IMR-90 (cell line): ENCODE measurements at regions not wholly inside any gene's neighbourhood (a gene's known extent, or its start where the extent isn't known, plus 50 kb on each side); places are given as distances from the start of the nearest gene placed in this dataset.

Experiments
- ATAC-seq: fragments of 200-7000 bp; cut with Tn5 transposase; 2 replicates; pipeline ENCODE4 v1.9.1; 2020; ENCODE audit warnings: low read depth, mild to moderate bottlenecking, moderate library complexity
- BruUV-seq: library from RNA; stranded (reverse); fragments of 400-500 nt; replicated peaks from 2 replicates; lab custom pipeline; 2021; lab: Mats Ljungman, UMichigan
- CTCF ChIA-PET: fragments of 300-600 bp; formaldehyde crosslinking; extraction: SDS; loops from one replicate; lab custom pipeline; 2021; ENCODE audit warnings: antibody characterized with exemption; lab: Yijun Ruan, JAX
- POLR2A ChIA-PET: fragments of 300-600 bp; sonication (Branson Sonifier 250); formaldehyde crosslinking; loops from one replicate; lab custom pipeline; 2022; ENCODE audit warnings: antibody characterized with exemption; ENCODE audit not compliant: unreplicated experiment; lab: Charles Lee
- DNase-seq: peaks from one replicate; pipeline ENCODE4 v3.0.0; 2013
- H2AFZ ChIP-seq: replicated peaks from 2 replicates; pipeline ENCODE3; 2013; ENCODE audit warnings: low read length, mild to moderate bottlenecking; ENCODE audit not compliant: poor library complexity
- H2AK5ac ChIP-seq: 2 replicates; pipeline ENCODE4 v1.6.1; 2013; ENCODE audit warnings: low read depth, low read length, inconsistent platforms
- H2AK9ac ChIP-seq: replicated peaks from 2 replicates; pipeline ENCODE3; 2013; ENCODE audit warnings: mild to moderate bottlenecking, low read depth, low read length, moderate library complexity; ENCODE audit not compliant: poor library complexity
- H2BK120ac ChIP-seq: 2 replicates; pipeline ENCODE4 v1.6.1; 2013; ENCODE audit warnings: low read depth, low read length, inconsistent platforms
- H2BK15ac ChIP-seq: 3 replicates; pipeline ENCODE4 v1.6.1; 2013; ENCODE audit warnings: low read depth, low read length, inconsistent platforms
- H2BK20ac ChIP-seq: 2 replicates; pipeline ENCODE4 v1.6.1; 2013; ENCODE audit warnings: low read depth, mild to moderate bottlenecking, inconsistent platforms, low read length, moderate library complexity
- H2BK5ac ChIP-seq: 2 replicates; pipeline ENCODE4 v1.6.1; 2013; ENCODE audit warnings: mild to moderate bottlenecking, low read depth, low read length, inconsistent platforms; ENCODE audit not compliant: poor library complexity, severe bottlenecking
- H3K14ac ChIP-seq: replicated peaks from 2 replicates; pipeline ENCODE4 v1.6.1; 2013; ENCODE audit warnings: low read depth, low read length, inconsistent platforms
- H3K18ac ChIP-seq: 2 replicates; pipeline ENCODE4 v1.6.1; 2013; ENCODE audit warnings: low read depth, low read length, control low read depth
- H3K23ac ChIP-seq: 2 replicates; pipeline ENCODE4 v1.6.1; 2013; ENCODE audit warnings: low read depth, low read length, inconsistent platforms
- H3K27ac ChIP-seq: 2 replicates; pipeline ENCODE4 v1.5.1; 2013; ENCODE audit warnings: mild to moderate bottlenecking, control low read depth, low read length; ENCODE audit not compliant: insufficient read depth
- H3K27me3 ChIP-seq: 2 replicates; pipeline ENCODE4 v1.6.1; 2013; ENCODE audit warnings: low read length; ENCODE audit not compliant: control insufficient read depth, insufficient read depth
- H3K36me3 ChIP-seq: 2 replicates; pipeline ENCODE4 v1.6.1; 2013; ENCODE audit warnings: low read length, mixed read lengths; ENCODE audit not compliant: control insufficient read depth, insufficient read depth
- H3K4ac ChIP-seq: 2 replicates; pipeline ENCODE4 v1.6.1; 2013; ENCODE audit warnings: low read depth, low read length, inconsistent platforms
- H3K4me1 ChIP-seq: 2 replicates; pipeline ENCODE4 v1.6.1; 2013; ENCODE audit warnings: low read length, mixed read lengths; ENCODE audit not compliant: control insufficient read depth, insufficient read depth
- H3K4me2 ChIP-seq: 2 replicates; pipeline ENCODE4 v1.6.1; 2013; ENCODE audit warnings: low read depth, mild to moderate bottlenecking, control low read depth, low read length, moderate library complexity
- H3K4me3 ChIP-seq: 2 replicates; pipeline ENCODE4 v1.5.1; 2013; ENCODE audit warnings: low read depth, mild to moderate bottlenecking, control low read depth, low read length, moderate library complexity; ENCODE audit not compliant: insufficient read depth
- H3K56ac ChIP-seq: 2 replicates; pipeline ENCODE4 v1.6.1; 2013; ENCODE audit warnings: low read length, inconsistent platforms; ENCODE audit not compliant: insufficient read depth; ENCODE audit errors: extremely low read depth
- H3K79me1 ChIP-seq, 2 experiments: 2 replicates each; pipeline ENCODE4 v1.6.1; 2013; ENCODE audit warnings: low read length in 2 of 2, inconsistent platforms in 1 of 2, low read depth in 1 of 2
- H3K9ac ChIP-seq: 2 replicates; pipeline ENCODE4 v1.6.1; 2013; ENCODE audit warnings: low read depth, low read length, control low read depth
- H3K9me1 ChIP-seq: 2 replicates; pipeline ENCODE4 v1.6.1; 2013; ENCODE audit warnings: low read length, inconsistent platforms; ENCODE audit not compliant: insufficient read depth
- H3K9me3 ChIP-seq: 2 replicates; pipeline ENCODE4 v1.6.1; 2013; ENCODE audit warnings: low read length; ENCODE audit not compliant: control insufficient read depth, insufficient read depth
- H4K20me1 ChIP-seq: 2 replicates; pipeline ENCODE4 v1.6.1; 2013; ENCODE audit warnings: low read length, inconsistent platforms; ENCODE audit not compliant: insufficient read depth
- H4K5ac ChIP-seq: 2 replicates; pipeline ENCODE4 v1.6.1; 2013; ENCODE audit warnings: mild to moderate bottlenecking, low read depth, low read length, control low read depth
- H4K8ac ChIP-seq, 2 experiments: 2 replicates each; pipeline ENCODE4 v1.6.1; 2013; ENCODE audit warnings: low read depth in 2 of 2, low read length in 2 of 2, control low read depth in 1 of 2, inconsistent platforms in 1 of 2
- H4K91ac ChIP-seq: 2 replicates; pipeline ENCODE4 v1.6.1; 2013; ENCODE audit warnings: low read depth, low read length, inconsistent platforms; ENCODE audit not compliant: insufficient read depth
- CTCF ChIP-seq: conservative IDR thresholded peaks from 2 replicates; pipeline ENCODE4 v1.5.1; 2012; ENCODE audit warnings: mild to moderate bottlenecking, low read depth, low read length, improper control_type of control experiment
- FOS ChIP-seq: fragments of 150-350 bp; IDR thresholded peaks from 2 replicates; pipeline ENCODE4 v1.6.1; 2016; ENCODE audit warnings: low read depth, low read length
- MAZ ChIP-seq: IDR thresholded peaks from 2 replicates; pipeline ENCODE4 v1.6.1; 2012; ENCODE audit warnings: low read depth, mild to moderate bottlenecking, low read length, improper control_type of control experiment, moderate library complexity, borderline replicate concordance
- RFX5 ChIP-seq: IDR thresholded peaks from 2 replicates; pipeline ENCODE4 v1.8.0; 2012; ENCODE audit warnings: low read depth, mild to moderate bottlenecking, low read length, moderate library complexity
- WGBS, 2 experiments: methylation state at CpG; one replicate each; pipeline versions ENCODE4 v1.1.5 to v1.1.7; 2013; ENCODE audit warnings: missing lambda C conversion rate in 2 of 2; ENCODE audit not compliant: insufficient read length in 1 of 2; ENCODE audit errors: extremely low coverage in 2 of 2; 5-methylcytosine and 5-hydroxymethylcytosine counted together
- dilution Hi-C: fragments of 300-500 bp; cut with HindIII; formaldehyde crosslinking; loops from one replicate; pipeline ENCODE4 v1.14.3; 2018; ENCODE audit warnings: low sequenced_read_pairs; ENCODE audit not compliant: unreplicated experiment
- in situ Hi-C: fragments of 300-500 bp; cut with MboI; formaldehyde crosslinking; loops from 3 replicates; pipeline ENCODE4 v1.14.3; 2019; ENCODE audit warnings: low sequenced_read_pairs, inconsistent platforms, mixed read lengths
- intact Hi-C: fragments of 100-400 bp; cut with micrococcal nuclease; formaldehyde crosslinking; loops from 2 replicates; pipeline ENCODE4 v1.10.0; 2022

- dilution Hi-C loops, result no loop called here
- Histone ChIP-seq H2BK5ac (no peak overlapping the region), H3K18ac (no peak overlapping the region), H3K56ac (no peak overlapping the region), H2AFZ (no peak overlapping the region), H3K4me2 (no peak overlapping the region), H2BK15ac (no peak overlapping the region), H3K9ac (no peak overlapping the region), H3K9me3 (no peaks in the 10 kb centered on the region), H3K79me1 (no peaks in the 10 kb centered on the region), H3K4me1 (no peaks in the 10 kb centered on the region), H2BK120ac (no peak overlapping the region), H4K20me1 (no peaks in the 10 kb centered on the region; the same call in 1 of the 2 replicates), H4K8ac (no peak overlapping the region), H3K4ac (no peak overlapping the region), H2AK5ac (no peak overlapping the region), H4K91ac (no peak overlapping the region), H3K27me3 (peaks cover 6% of the 10 kb centered on the region; the same call in 1 of the 2 replicates), H3K27ac (no peak overlapping the region), H2AK9ac (no peak overlapping the region), H3K9me1 (no peaks in the 10 kb centered on the region), H4K5ac (no peak overlapping the region), H3K14ac (no peak overlapping the region), H2BK20ac (no peak overlapping the region), H3K23ac (no peak overlapping the region), H3K4me3 (no peak overlapping the region), H3K36me3 (no peaks in the 10 kb centered on the region)
- no peak for TF ChIP-seq MAZ
- TF ChIP-seq RFX5, result no peak
- no peak for TF ChIP-seq CTCF
- TF ChIP-seq FOS, result no peak
- DNase-seq, result no peak
- ChIA-PET POLR2A (no interaction called here), CTCF (no interaction called here)
- no peak for ATAC-seq
- 61% methylated on average over 8 of the region's 19 CpGs; no CpG with 5 or more reads in 1 of the 2 experiments for WGBS, 2 experiments
- in situ Hi-C loops, result no loop called here
- BruUV-seq, result no TSS peak
- intact Hi-C loops, result no loop called here
Observed at GRCh38 chr17:79156463-79157095, 82.0 kb downstream of the ENGASE start.
